A673 (cell line): ENCODE measurements at regions not wholly inside any gene's neighbourhood (a gene's known extent, or its start where the extent isn't known, plus 50 kb on each side); places are given as distances from the start of the nearest gene placed in this dataset.

Experiments used
- CTCF ChIP-seq: fragments of 300-800, 200-600 bp; sonication (generic); conservative IDR thresholded peaks from 2 replicates; pipeline ENCODE4 v1.5.1; 2017; ENCODE audit warnings: low read depth, mild to moderate bottlenecking, antibody characterized with exemption, low read length, moderate library complexity, mixed read lengths
- EZH2 ChIP-seq: fragments of 200-600 bp; sonication (generic); IDR thresholded peaks from 2 replicates; pipeline ENCODE4 v1.6.1; 2017; ENCODE audit warnings: borderline replicate concordance, low read depth, mild to moderate bottlenecking, mixed read lengths, antibody characterized with exemption, low read length; ENCODE audit not compliant: poor library complexity, severe bottlenecking

DNA sequence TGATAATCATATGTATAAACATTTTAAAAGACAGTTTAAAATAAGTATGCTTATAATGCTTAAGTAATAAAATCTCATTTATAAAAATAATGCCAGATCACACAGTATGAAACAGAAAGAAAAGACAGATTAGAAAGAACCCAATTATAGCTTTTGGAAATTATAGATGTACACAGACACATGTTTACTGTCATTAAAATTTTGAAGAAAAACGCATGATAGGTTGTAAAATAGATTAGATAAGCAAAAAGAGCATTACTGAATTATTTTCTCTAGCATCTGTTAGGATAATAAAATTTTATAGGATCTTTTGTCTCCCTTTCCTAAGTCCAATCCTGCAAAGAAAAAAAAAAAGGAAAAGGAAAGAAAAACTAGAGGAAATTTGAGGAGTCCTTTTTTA, 1107.3 kb upstream of the LRRN3 start:
- no peak for TF ChIP-seq CTCF
- no peak for TF ChIP-seq EZH2
